ENCODE measurements at regions not wholly inside any gene's neighbourhood (a gene's known extent, or its start where the extent isn't known, plus 50 kb on each side); places are given as distances from the start of the nearest gene placed in this dataset.

GRCh38 chr17:70869402-70870085, 700.2 kb downstream of the KCNJ2 start:
- Histone ChIP-seq H3K4me1 (ENCODE audit: control insufficient read depth, extremely low read depth, insufficient read depth, low read length) (no peaks in the 10 kb centered on the region), H3K9me3 (replicated peaks; ENCODE audit: control insufficient read depth, insufficient read depth, low read length) (no peaks in the 10 kb centered on the region), H3K79me2 (ENCODE audit: control insufficient read depth, insufficient read depth, low read length) (no peaks in the 10 kb centered on the region), H3K36me3 (ENCODE audit: control insufficient read depth in 2 of 2, extremely low read depth in 1 of 2, insufficient read depth in 2 of 2, low read length in 2 of 2) (no peaks in the 10 kb centered on the region), H3K9me1 (replicated peaks; ENCODE audit: control insufficient read depth, extremely low read depth, insufficient read depth, low read length) (no peaks in the 10 kb centered on the region), H3K27me3 (ENCODE audit: control insufficient read depth in 2 of 2, insufficient read depth in 2 of 2, low read length in 2 of 2) (no peaks in the 10 kb centered on the region), H2AFZ (ENCODE audit: low read depth, low read length) (no peak overlapping the region), H4K20me1 (replicated peaks; ENCODE audit: control insufficient read depth, extremely low read depth, insufficient read depth, low read length) (no peaks in the 10 kb centered on the region), H3K9ac (replicated peaks; ENCODE audit: extremely low read depth, insufficient read depth, low read length) (no peak overlapping the region), H3K27ac (ENCODE audit: insufficient read depth, low read depth, low read length) (no peak overlapping the region), H3K4me2 (ENCODE audit: insufficient read depth, low read length) (no peak overlapping the region), H3K4me3 (replicated peaks in 1 of 3; ENCODE audit: insufficient read depth in 1 of 3, low read depth in 1 of 3, low read length in 3 of 3) (no peak overlapping the region)
- dilution Hi-C loops (cut with MboI; ENCODE audit: extremely low pct_ligation_motif_present, low sequenced_read_pairs), result no loop called here
- ChIA-PET POLR2A (no interaction called here), CTCF (no interaction called here)
- no peak for TF ChIP-seq GATA2 (IDR thresholded peaks at IDR 0.05; ENCODE audit: insufficient read depth, insufficient read length, low read depth, low read length)
- TF ChIP-seq FOS (IDR thresholded peaks at IDR 0.05; ENCODE audit: borderline replicate concordance, insufficient read depth, low read length), result no peak
- no peak for FAIRE-seq
- intact Hi-C loops (cut with micrococcal nuclease), result no loop called here
- no peak for DNase-seq (ENCODE audit: low read depth, low spot score)
- no TSS peak for BruUV-seq (replicated peaks)

GRCh38 chr17:70871180-70871818, 702.0 kb downstream of the KCNJ2 start:
- Histone ChIP-seq H2AFZ (ENCODE audit: low read depth, low read length) (no peak overlapping the region), H3K4me2 (ENCODE audit: insufficient read depth, low read length) (no peak overlapping the region), H3K79me2 (ENCODE audit: control insufficient read depth, insufficient read depth, low read length) (no peaks in the 10 kb centered on the region), H3K9me1 (replicated peaks; ENCODE audit: control insufficient read depth, extremely low read depth, insufficient read depth, low read length) (no peaks in the 10 kb centered on the region), H3K27ac (ENCODE audit: insufficient read depth, low read depth, low read length) (no peak overlapping the region), H3K27me3 (ENCODE audit: control insufficient read depth in 2 of 2, insufficient read depth in 2 of 2, low read length in 2 of 2) (no peaks in the 10 kb centered on the region), H3K36me3 (ENCODE audit: control insufficient read depth in 2 of 2, extremely low read depth in 1 of 2, insufficient read depth in 2 of 2, low read length in 2 of 2) (no peaks in the 10 kb centered on the region), H3K9me3 (replicated peaks; ENCODE audit: control insufficient read depth, insufficient read depth, low read length) (no peaks in the 10 kb centered on the region), H3K9ac (replicated peaks; ENCODE audit: extremely low read depth, insufficient read depth, low read length) (no peak overlapping the region), H3K4me1 (ENCODE audit: control insufficient read depth, extremely low read depth, insufficient read depth, low read length) (no peaks in the 10 kb centered on the region), H4K20me1 (replicated peaks; ENCODE audit: control insufficient read depth, extremely low read depth, insufficient read depth, low read length) (no peaks in the 10 kb centered on the region), H3K4me3 (replicated peaks in 1 of 3; ENCODE audit: insufficient read depth in 1 of 3, low read depth in 1 of 3, low read length in 3 of 3) (no peak overlapping the region)
- intact Hi-C loops (cut with micrococcal nuclease) (no loop called here), dilution Hi-C loops (cut with MboI; ENCODE audit: extremely low pct_ligation_motif_present, low sequenced_read_pairs) (no loop called here)
- ChIA-PET POLR2A (no interaction called here), CTCF (interaction anchor here (0.6 to 0.7 kb wide), 2 partner anchors 14 to 105 kb away, joined by 3 to 4 read pairs; no protein-coding TSS in a partner anchor)
- TF ChIP-seq MAX (IDR thresholded peaks at IDR 0.05; ENCODE audit: insufficient read depth, insufficient read length), result no peak
- no peak for TF ChIP-seq GATA2 (IDR thresholded peaks at IDR 0.05; ENCODE audit: insufficient read depth, insufficient read length, low read depth, low read length)
- no peak for TF ChIP-seq POLR2A (IDR thresholded peaks at IDR 0.05; ENCODE audit: low read depth, low read length)
- TF ChIP-seq MYC (IDR thresholded peaks at IDR 0.05; ENCODE audit: low read depth, low read length), result no peak
- no peak for TF ChIP-seq EZH2 (IDR thresholded peaks at IDR 0.05; ENCODE audit: borderline replicate concordance, low read depth, low read length, severe bottlenecking)
- TF ChIP-seq POLR2AphosphoS5 (IDR thresholded peaks at IDR 0.05; ENCODE audit: insufficient read depth, low read depth, low read length), result no peak
- TF ChIP-seq FOS (IDR thresholded peaks at IDR 0.05; ENCODE audit: borderline replicate concordance, insufficient read depth, low read length), result no peak
- TF ChIP-seq JUN (IDR thresholded peaks at IDR 0.05; ENCODE audit: borderline replicate concordance, insufficient read depth, insufficient read length, low read depth), result no peak
- TF ChIP-seq CTCF (IDR thresholded peaks at IDR 0.05; ENCODE audit: extremely low read depth in 1 of 2, insufficient read depth in 1 of 2, low read depth in 1 of 2, low read length in 2 of 2), result no peak
- FAIRE-seq, result no peak
- no TSS peak for BruUV-seq (replicated peaks)
- no peak for DNase-seq (ENCODE audit: low read depth, low spot score)

Measured in endothelial cell of umbilical vein (primary cell).